ENCODE measurements at regions not wholly inside any gene's neighbourhood (a gene's known extent, or its start where the extent isn't known, plus 50 kb on each side); places are given as distances from the start of the nearest gene placed in this dataset.

DNA sequence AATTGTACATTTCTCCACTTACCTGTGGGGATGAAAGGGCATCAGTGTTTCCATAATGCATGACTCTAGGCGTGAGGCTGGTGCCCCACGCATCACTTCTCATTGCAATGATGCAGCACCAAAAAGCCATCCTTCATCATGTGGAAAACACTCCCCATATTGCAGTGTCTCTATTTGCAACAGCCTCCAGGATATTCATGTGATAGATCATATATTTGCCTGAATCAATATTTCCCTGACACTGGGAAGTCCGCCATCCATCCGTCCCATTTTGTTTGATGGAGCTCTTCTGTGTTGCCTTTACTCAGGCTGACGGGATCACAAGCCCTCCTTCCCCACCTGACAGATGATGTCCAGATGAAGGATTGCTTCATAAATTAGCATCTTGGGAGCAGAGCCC lies 74.5 kb upstream of the CAMK1G start:
- H3K36me3 Mint-ChIP-seq (ENCODE audit: low read depth), result no peaks in the 10 kb centered on the region
- no peaks in the 10 kb centered on the region for H3K36me3 ChIP-seq (ENCODE audit: insufficient read depth)
- no peak overlapping the region for H2AFZ ChIP-seq
- DNase-seq (ENCODE audit: low spot score), result no peak
- no peak overlapping the region for H3K27ac ChIP-seq (ENCODE audit: low read depth)
- no peak for ATAC-seq
- H3K4me3 Mint-ChIP-seq, result no peak overlapping the region
- H3K9me2 ChIP-seq (ENCODE audit: insufficient read depth), result no peaks in the 10 kb centered on the region
- H3K4me1 Mint-ChIP-seq, result 0 out of 3 replicates have a peak, but pooled peaks cover 8% of the 10 kb centered on the region
- no peaks in the 10 kb centered on the region for H3F3A ChIP-seq (replicated peaks; ENCODE audit: low read depth)
- H3K27me3 ChIP-seq (ENCODE audit: insufficient read depth), result no peaks in the 10 kb centered on the region
- no peak overlapping the region for H3K27ac Mint-ChIP-seq
- H3K4me1 ChIP-seq (ENCODE audit: insufficient read depth), result no peaks in the 10 kb centered on the region
- H3K4me2 ChIP-seq, result no peak overlapping the region
- H3K27me3 Mint-ChIP-seq (ENCODE audit: insufficient read depth, low read depth, poor library complexity), result no peaks in the 10 kb centered on the region
- H3K4me3 ChIP-seq, result no peak overlapping the region
- TF ChIP-seq, protein P1, sequence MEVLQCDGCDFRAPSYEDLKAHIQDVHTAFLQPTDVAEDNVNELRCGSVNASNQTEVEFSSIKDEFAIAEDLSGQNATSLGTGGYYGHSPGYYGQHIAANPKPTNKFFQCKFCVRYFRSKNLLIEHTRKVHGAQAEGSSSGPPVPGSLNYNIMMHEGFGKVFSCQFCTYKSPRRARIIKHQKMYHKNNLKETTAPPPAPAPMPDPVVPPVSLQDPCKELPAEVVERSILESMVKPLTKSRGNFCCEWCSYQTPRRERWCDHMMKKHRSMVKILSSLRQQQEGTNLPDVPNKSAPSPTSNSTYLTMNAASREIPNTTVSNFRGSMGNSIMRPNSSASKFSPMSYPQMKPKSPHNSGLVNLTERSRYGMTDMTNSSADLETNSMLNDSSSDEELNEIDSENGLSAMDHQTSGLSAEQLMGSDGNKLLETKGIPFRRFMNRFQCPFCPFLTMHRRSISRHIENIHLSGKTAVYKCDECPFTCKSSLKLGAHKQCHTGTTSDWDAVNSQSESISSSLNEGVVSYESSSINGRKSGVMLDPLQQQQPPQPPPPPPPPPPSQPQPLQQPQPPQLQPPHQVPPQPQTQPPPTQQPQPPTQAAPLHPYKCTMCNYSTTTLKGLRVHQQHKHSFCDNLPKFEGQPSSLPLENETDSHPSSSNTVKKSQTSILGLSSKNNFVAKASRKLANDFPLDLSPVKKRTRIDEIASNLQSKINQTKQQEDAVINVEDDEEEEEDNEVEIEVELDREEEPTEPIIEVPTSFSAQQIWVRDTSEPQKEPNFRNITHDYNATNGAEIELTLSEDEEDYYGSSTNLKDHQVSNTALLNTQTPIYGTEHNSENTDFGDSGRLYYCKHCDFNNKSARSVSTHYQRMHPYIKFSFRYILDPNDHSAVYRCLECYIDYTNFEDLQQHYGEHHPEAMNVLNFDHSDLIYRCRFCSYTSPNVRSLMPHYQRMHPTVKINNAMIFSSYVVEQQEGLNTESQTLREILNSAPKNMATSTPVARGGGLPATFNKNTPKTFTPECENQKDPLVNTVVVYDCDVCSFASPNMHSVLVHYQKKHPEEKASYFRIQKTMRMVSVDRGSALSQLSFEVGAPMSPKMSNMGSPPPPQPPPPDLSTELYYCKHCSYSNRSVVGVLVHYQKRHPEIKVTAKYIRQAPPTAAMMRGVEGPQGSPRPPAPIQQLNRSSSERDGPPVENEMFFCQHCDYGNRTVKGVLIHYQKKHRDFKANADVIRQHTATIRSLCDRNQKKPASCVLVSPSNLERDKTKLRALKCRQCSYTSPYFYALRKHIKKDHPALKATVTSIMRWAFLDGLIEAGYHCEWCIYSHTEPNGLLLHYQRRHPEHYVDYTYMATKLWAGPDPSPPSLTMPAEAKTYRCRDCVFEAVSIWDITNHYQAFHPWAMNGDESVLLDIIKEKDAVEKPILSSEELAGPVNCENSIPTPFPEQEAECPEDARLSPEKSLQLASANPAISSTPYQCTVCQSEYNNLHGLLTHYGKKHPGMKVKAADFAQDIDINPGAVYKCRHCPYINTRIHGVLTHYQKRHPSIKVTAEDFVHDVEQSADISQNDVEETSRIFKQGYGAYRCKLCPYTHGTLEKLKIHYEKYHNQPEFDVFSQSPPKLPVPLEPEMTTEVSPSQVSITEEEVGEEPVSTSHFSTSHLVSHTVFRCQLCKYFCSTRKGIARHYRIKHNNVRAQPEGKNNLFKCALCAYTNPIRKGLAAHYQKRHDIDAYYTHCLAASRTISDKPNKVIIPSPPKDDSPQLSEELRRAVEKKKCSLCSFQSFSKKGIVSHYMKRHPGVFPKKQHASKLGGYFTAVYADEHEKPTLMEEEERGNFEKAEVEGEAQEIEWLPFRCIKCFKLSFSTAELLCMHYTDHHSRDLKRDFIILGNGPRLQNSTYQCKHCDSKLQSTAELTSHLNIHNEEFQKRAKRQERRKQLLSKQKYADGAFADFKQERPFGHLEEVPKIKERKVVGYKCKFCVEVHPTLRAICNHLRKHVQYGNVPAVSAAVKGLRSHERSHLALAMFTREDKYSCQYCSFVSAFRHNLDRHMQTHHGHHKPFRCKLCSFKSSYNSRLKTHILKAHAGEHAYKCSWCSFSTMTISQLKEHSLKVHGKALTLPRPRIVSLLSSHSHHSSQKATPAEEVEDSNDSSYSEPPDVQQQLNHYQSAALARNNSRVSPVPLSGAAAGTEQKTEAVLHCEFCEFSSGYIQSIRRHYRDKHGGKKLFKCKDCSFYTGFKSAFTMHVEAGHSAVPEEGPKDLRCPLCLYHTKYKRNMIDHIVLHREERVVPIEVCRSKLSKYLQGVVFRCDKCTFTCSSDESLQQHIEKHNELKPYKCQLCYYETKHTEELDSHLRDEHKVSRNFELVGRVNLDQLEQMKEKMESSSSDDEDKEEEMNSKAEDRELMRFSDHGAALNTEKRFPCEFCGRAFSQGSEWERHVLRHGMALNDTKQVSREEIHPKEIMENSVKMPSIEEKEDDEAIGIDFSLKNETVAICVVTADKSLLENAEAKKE (CRISPR knock-in tag; IDR thresholded peaks at IDR 0.05), result no peak
- TF ChIP-seq JUNB (IDR thresholded peaks at IDR 0.05; ENCODE audit: unreplicated experiment) (no peak), CREB1 (CRISPR knock-in tag; IDR thresholded peaks at IDR 0.05; ENCODE audit: low read depth) (no peak), ZNF331 (CRISPR knock-in tag; IDR thresholded peaks at IDR 0.05; ENCODE audit: low read depth) (no peak), NANOG (IDR thresholded peaks at IDR 0.05; ENCODE audit: borderline replicate concordance) (no peak), EZH2 (IDR thresholded peaks at IDR 0.05; ENCODE audit: low read depth, unreplicated experiment) (no peak), POLR2AphosphoS5 (IDR thresholded peaks at IDR 0.05; ENCODE audit: low read depth) (no peak), ZNF114 (CRISPR knock-in tag; IDR thresholded peaks at IDR 0.05) (no peak), STAT1 (IDR thresholded peaks at IDR 0.05; ENCODE audit: unreplicated experiment) (no peak), EZH2phosphoT487 (IDR thresholded peaks at IDR 0.05; ENCODE audit: unreplicated experiment) (no peak)
- TF ChIP-seq, protein P2, sequence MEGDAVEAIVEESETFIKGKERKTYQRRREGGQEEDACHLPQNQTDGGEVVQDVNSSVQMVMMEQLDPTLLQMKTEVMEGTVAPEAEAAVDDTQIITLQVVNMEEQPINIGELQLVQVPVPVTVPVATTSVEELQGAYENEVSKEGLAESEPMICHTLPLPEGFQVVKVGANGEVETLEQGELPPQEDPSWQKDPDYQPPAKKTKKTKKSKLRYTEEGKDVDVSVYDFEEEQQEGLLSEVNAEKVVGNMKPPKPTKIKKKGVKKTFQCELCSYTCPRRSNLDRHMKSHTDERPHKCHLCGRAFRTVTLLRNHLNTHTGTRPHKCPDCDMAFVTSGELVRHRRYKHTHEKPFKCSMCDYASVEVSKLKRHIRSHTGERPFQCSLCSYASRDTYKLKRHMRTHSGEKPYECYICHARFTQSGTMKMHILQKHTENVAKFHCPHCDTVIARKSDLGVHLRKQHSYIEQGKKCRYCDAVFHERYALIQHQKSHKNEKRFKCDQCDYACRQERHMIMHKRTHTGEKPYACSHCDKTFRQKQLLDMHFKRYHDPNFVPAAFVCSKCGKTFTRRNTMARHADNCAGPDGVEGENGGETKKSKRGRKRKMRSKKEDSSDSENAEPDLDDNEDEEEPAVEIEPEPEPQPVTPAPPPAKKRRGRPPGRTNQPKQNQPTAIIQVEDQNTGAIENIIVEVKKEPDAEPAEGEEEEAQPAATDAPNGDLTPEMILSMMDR (conservative IDR thresholded peaks at IDR 0.05; ENCODE audit: low read depth in 2 of 2), result no peak
- TF ChIP-seq, protein P3, sequence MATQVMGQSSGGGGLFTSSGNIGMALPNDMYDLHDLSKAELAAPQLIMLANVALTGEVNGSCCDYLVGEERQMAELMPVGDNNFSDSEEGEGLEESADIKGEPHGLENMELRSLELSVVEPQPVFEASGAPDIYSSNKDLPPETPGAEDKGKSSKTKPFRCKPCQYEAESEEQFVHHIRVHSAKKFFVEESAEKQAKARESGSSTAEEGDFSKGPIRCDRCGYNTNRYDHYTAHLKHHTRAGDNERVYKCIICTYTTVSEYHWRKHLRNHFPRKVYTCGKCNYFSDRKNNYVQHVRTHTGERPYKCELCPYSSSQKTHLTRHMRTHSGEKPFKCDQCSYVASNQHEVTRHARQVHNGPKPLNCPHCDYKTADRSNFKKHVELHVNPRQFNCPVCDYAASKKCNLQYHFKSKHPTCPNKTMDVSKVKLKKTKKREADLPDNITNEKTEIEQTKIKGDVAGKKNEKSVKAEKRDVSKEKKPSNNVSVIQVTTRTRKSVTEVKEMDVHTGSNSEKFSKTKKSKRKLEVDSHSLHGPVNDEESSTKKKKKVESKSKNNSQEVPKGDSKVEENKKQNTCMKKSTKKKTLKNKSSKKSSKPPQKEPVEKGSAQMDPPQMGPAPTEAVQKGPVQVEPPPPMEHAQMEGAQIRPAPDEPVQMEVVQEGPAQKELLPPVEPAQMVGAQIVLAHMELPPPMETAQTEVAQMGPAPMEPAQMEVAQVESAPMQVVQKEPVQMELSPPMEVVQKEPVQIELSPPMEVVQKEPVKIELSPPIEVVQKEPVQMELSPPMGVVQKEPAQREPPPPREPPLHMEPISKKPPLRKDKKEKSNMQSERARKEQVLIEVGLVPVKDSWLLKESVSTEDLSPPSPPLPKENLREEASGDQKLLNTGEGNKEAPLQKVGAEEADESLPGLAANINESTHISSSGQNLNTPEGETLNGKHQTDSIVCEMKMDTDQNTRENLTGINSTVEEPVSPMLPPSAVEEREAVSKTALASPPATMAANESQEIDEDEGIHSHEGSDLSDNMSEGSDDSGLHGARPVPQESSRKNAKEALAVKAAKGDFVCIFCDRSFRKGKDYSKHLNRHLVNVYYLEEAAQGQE (IDR thresholded peaks at IDR 0.05; ENCODE audit: unreplicated experiment), result no peak
- TF ChIP-seq, protein P4, sequence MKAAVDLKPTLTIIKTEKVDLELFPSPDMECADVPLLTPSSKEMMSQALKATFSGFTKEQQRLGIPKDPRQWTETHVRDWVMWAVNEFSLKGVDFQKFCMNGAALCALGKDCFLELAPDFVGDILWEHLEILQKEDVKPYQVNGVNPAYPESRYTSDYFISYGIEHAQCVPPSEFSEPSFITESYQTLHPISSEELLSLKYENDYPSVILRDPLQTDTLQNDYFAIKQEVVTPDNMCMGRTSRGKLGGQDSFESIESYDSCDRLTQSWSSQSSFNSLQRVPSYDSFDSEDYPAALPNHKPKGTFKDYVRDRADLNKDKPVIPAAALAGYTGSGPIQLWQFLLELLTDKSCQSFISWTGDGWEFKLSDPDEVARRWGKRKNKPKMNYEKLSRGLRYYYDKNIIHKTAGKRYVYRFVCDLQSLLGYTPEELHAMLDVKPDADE (IDR thresholded peaks at IDR 0.05), result no peak
- no peaks in the 10 kb centered on the region; the same call in 2 of the 3 replicates for H3K9me3 Mint-ChIP-seq
- H3K79me2 ChIP-seq (replicated peaks; ENCODE audit: insufficient read depth), result no peaks in the 10 kb centered on the region
- H4K20me1 ChIP-seq (replicated peaks; ENCODE audit: insufficient read depth), result no peaks in the 10 kb centered on the region

All from GM23338 (cell line).